Heart left ventricle (tissue), 13 donors: ENCODE measurements at regions not wholly inside any gene's neighbourhood (a gene's known extent, or its start where the extent isn't known, plus 50 kb on each side); places are given as distances from the start of the nearest gene placed in this dataset.
"Not testable (repeated sequence)": the region's sequence is repeated elsewhere in the genome, so short reads cannot be mapped to it uniquely, and the experiment has no call there.

Experiments
- POLR2A ChIP-seq, 2 donors: fragments of 450-650 bp; IDR thresholded peaks; one replicate each; pipeline ENCODE4 v1.6.1; 2017; ENCODE audit warnings: antibody characterized with exemption in 2 of 2, mild to moderate bottlenecking in 2 of 2, moderate library complexity in 2 of 2
- TF ChIP-seq, protein P1 (sequence below), 12 donors: fragments of 200-600 bp; sonication (generic) in 4 of 12; IDR thresholded peaks; one replicate each; pipeline versions ENCODE4 v1.5.0 to v1.8.0; 2018 to 2022; ENCODE audit warnings: antibody characterized with exemption in 12 of 12, mild to moderate bottlenecking in 5 of 12
- donor health status: ischemic (EF 13 %, LVEDD 7.1; RV severe dilation, severe dysfunction).
- donor health status: DM: no; HTN: yes; CAD: no.
- donor health status: DM: no; HTN: no; CAD: no.
- donor health status: ischemic (EF 25% LVEDD 6.9; RV normal size, moderate dysfunction).
- donor health status: ischemic (EF 25% LVEDD 5.7; RV mildly dilated, moderate dysfunction).
- donor health status: ischemic (EF 35%, LVEDD 5.7; RV mildly dilated, moderate dysfunction).
- donor health status: nonischemic (EF 11% LVEDD 7.7; RV severe dilation, severe dysfunction).
- donor health status: DM: yes; HTN: yes; CAD: no.
- donor health status: PGD.
- donor health status: ischemic (EF 29% LVEDD 5.4; RV normal size, mild dysfunction).
- donor health status: nonischemic (EF 23%, LVEDD 6.1; RV moderate dilation, normal function).

GRCh38 chr1:149190742-149191141 is 87.4 kb upstream of the NBPF9 start:
- TF ChIP-seq, protein P1, sequence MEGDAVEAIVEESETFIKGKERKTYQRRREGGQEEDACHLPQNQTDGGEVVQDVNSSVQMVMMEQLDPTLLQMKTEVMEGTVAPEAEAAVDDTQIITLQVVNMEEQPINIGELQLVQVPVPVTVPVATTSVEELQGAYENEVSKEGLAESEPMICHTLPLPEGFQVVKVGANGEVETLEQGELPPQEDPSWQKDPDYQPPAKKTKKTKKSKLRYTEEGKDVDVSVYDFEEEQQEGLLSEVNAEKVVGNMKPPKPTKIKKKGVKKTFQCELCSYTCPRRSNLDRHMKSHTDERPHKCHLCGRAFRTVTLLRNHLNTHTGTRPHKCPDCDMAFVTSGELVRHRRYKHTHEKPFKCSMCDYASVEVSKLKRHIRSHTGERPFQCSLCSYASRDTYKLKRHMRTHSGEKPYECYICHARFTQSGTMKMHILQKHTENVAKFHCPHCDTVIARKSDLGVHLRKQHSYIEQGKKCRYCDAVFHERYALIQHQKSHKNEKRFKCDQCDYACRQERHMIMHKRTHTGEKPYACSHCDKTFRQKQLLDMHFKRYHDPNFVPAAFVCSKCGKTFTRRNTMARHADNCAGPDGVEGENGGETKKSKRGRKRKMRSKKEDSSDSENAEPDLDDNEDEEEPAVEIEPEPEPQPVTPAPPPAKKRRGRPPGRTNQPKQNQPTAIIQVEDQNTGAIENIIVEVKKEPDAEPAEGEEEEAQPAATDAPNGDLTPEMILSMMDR (IDR thresholded peaks at IDR 0.05), result not testable (repeated sequence)
- TF ChIP-seq POLR2A (IDR thresholded peaks at IDR 0.05), result not testable (repeated sequence)
